ENCODE measurements at regions not wholly inside any gene's neighbourhood (a gene's known extent, or its start where the extent isn't known, plus 50 kb on each side); places are given as distances from the start of the nearest gene placed in this dataset.

DNA sequence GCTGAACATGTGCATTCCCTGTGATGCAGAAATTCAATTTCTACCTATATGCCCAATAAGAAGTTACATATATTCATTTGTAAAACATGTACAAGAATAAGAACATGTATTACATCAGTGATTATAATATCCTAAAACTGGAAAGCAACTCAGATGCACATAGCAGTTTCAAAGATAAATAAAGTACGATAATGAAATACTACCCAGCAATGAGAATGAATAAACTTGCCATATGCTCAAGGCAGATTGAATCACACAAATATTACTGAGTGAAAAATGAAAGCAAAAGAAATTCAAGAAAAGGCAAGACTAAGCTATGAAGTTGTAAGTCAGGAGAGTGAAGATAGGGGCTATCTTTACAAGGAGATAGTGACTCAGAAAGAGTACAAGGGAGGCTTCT, 345.3 kb upstream of the OR4E1 start:
- no peaks in the 10 kb centered on the region for H3K9me3 ChIP-seq
- H3K27ac ChIP-seq: no peak overlapping the region
- no peaks in the 10 kb centered on the region for H3K4me1 ChIP-seq
- no peak overlapping the region for H3K4me3 ChIP-seq
- no peaks in the 10 kb centered on the region for H3K27me3 ChIP-seq
- intact Hi-C loops (cut with DNase I; ENCODE audit: low total_unique reads): no loop called here
- no peaks in the 10 kb centered on the region for H3K36me3 ChIP-seq
- DNase-seq (ENCODE audit: low spot score in 2 of 2): no peak
- no peak for TF ChIP-seq POLR2AphosphoS5 (IDR thresholded peaks at IDR 0.05)
- TF ChIP-seq, protein P1, sequence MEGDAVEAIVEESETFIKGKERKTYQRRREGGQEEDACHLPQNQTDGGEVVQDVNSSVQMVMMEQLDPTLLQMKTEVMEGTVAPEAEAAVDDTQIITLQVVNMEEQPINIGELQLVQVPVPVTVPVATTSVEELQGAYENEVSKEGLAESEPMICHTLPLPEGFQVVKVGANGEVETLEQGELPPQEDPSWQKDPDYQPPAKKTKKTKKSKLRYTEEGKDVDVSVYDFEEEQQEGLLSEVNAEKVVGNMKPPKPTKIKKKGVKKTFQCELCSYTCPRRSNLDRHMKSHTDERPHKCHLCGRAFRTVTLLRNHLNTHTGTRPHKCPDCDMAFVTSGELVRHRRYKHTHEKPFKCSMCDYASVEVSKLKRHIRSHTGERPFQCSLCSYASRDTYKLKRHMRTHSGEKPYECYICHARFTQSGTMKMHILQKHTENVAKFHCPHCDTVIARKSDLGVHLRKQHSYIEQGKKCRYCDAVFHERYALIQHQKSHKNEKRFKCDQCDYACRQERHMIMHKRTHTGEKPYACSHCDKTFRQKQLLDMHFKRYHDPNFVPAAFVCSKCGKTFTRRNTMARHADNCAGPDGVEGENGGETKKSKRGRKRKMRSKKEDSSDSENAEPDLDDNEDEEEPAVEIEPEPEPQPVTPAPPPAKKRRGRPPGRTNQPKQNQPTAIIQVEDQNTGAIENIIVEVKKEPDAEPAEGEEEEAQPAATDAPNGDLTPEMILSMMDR (IDR thresholded peaks at IDR 0.05): no peak

DNA sequence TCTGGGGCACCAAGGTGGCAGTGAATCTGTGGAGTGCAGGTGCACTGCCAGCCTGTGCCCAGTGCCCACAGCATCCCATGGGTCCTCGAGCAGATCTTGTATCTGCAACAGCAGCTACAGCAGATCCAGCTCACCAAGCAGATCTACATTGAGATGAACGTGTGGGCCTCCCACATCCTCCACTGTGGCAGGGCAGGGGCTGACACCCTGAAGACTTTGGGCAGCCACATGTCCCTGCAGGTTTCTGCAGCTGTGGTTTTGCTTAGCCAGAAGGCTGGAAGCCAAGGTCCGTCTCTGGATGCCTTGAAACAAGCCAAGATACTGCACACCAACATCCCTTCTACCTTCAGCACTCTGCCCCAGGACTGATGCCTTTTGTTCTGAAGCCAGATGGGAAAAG, 338.8 kb upstream of the OR4E1 start:
- H3K4me1 ChIP-seq: no peaks in the 10 kb centered on the region
- no peak overlapping the region for H3K4me3 ChIP-seq
- no peaks in the 10 kb centered on the region for H3K9me3 ChIP-seq
- TF ChIP-seq POLR2AphosphoS5 (IDR thresholded peaks at IDR 0.05): no peak
- TF ChIP-seq, protein P1 (IDR thresholded peaks at IDR 0.05): no peak
- no peak for TF ChIP-seq POLR2A (IDR thresholded peaks at IDR 0.05)
- no peak for DNase-seq (ENCODE audit: low spot score in 2 of 2)
- no peaks in the 10 kb centered on the region for H3K27me3 ChIP-seq
- intact Hi-C loops (cut with DNase I; ENCODE audit: low total_unique reads): no loop called here
- no peaks in the 10 kb centered on the region for H3K36me3 ChIP-seq
- no peak overlapping the region for H3K27ac ChIP-seq

DNA sequence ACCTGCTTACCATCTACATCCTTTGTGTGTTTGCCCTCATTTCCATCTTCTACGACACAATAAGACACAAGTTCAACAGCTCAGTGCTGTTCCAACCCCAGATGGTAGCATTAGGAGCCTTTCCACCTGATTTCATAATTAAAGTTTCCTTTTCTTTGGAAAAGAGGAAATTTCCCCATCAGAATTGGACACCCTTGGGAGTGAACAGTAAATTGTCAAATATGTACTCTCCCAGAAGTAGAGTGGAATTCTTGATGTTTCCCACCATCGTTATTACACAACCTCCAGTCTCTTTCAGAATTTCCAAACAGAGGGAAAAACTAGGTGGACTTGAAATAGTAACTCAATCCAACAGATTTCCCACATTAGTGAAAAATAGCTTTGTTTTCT, 337.6 kb upstream of the OR4E1 start:
- H3K27me3 ChIP-seq: no peaks in the 10 kb centered on the region
- TF ChIP-seq, protein P1 (IDR thresholded peaks at IDR 0.05): no peak
- no peak for TF ChIP-seq POLR2AphosphoS5 (IDR thresholded peaks at IDR 0.05)
- no peak for TF ChIP-seq POLR2A (IDR thresholded peaks at IDR 0.05)
- H3K36me3 ChIP-seq: no peaks in the 10 kb centered on the region
- H3K27ac ChIP-seq: no peak overlapping the region
- intact Hi-C loops (cut with DNase I; ENCODE audit: low total_unique reads): no loop called here
- no peaks in the 10 kb centered on the region for H3K9me3 ChIP-seq
- no peak overlapping the region for H3K4me3 ChIP-seq
- no peak for DNase-seq (ENCODE audit: low spot score in 2 of 2)
- no peaks in the 10 kb centered on the region for H3K4me1 ChIP-seq

DNA sequence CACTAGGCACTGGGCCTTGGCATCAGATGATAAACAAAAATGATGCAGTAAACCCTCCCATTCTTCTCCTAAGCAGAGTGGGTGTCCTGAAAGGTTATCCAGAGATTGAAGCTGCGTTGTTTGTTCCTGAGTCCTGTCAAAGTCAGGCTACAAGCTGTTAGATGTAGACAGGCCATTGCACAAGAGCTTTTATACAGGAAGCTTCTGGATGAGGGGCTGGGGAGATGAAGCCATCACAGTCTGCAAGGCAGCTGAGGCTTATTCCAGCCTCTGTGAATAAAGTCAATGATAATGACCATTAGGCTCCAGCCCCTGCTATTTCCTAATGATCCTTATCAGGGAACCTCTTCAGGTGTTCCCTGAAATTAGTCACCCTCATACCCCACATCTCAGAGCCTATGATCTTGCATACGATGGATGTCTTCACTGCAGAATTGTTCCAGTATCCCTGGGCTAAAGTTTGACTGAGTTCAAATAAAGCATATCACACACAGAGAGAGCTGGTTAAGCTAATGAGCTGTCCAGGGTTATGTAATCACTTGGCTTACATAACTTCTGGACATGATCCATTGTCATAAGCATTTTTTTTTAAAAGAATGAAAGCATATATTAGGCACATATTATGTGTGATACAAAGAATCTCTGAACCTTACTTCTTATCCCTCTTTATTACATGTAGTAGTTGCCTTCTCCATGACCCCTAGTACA, 337.1 kb upstream of the OR4E1 start:
- intact Hi-C loops (cut with DNase I; ENCODE audit: low total_unique reads): no loop called here
- no peak overlapping the region for H3K4me3 ChIP-seq
- H3K27ac ChIP-seq: no peak overlapping the region
- H3K9me3 ChIP-seq: no peaks in the 10 kb centered on the region
- DNase-seq (ENCODE audit: low spot score in 2 of 2): no peak
- no peaks in the 10 kb centered on the region for H3K4me1 ChIP-seq
- no peaks in the 10 kb centered on the region for H3K27me3 ChIP-seq
- H3K36me3 ChIP-seq: no peaks in the 10 kb centered on the region
- no peak for TF ChIP-seq POLR2A (IDR thresholded peaks at IDR 0.05)
- TF ChIP-seq, protein P1 (IDR thresholded peaks at IDR 0.05): no peak

DNA sequence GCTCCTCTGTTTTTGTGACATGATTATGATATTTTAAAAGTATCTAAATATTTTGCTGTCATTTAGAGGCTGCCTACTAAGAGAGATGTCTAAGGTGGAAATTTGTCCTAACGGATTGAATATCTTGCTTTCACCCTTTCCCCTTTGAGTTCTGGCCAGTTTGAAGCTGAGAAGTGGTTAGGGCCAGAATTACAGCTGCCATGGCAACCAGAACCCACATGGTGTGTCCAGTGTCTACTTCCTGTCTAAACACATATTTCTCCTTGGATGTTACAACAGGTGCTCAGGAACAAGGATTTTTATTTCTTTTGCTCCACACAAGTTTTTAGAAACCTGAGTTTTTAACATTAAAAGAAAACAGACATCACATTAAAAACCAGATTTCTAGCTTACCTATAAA, 335.1 kb upstream of the OR4E1 start:
- Histone ChIP-seq H3K4me3 (no peak overlapping the region), H3K4me1 (no peaks in the 10 kb centered on the region), H3K27me3 (no peaks in the 10 kb centered on the region), H3K27ac (no peak overlapping the region), H3K36me3 (no peaks in the 10 kb centered on the region), H3K9me3 (no peaks in the 10 kb centered on the region)
- TF ChIP-seq POLR2AphosphoS5 (IDR thresholded peaks at IDR 0.05) (no peak), POLR2A (IDR thresholded peaks at IDR 0.05) (no peak)
- TF ChIP-seq, protein P1 (IDR thresholded peaks at IDR 0.05): no peak
- no peak for DNase-seq (ENCODE audit: low spot score in 2 of 2)
- intact Hi-C loops (cut with DNase I; ENCODE audit: low total_unique reads): no loop called here
